GM12874 (cell line): ENCODE measurements at regions not wholly inside any gene's neighbourhood (a gene's known extent, or its start where the extent isn't known, plus 50 kb on each side); places are given as distances from the start of the nearest gene placed in this dataset.

ENCODE experiments used
- CTCF ChIP-seq: IDR thresholded peaks from 2 replicates; pipeline ENCODE4 v1.5.1; 2011; ENCODE audit warnings: low read depth, mild to moderate bottlenecking, control low read depth, low read length, moderate library complexity; ENCODE audit not compliant: insufficient read depth

- no peak for TF ChIP-seq CTCF
Measured at GRCh38 chr7:118948508-118948907, 724.0 kb downstream of the ANKRD7 start.

GRCh38 chr7:118949031-118949430 is 724.5 kb downstream of the ANKRD7 start:
- TF ChIP-seq CTCF = no peak

GRCh38 chr7:118969370-118969769 is 744.9 kb downstream of the ANKRD7 start:
- no peak for TF ChIP-seq CTCF

GRCh38 chr7:118971706-118972105 is 747.2 kb downstream of the ANKRD7 start:
- TF ChIP-seq CTCF = no peak

GRCh38 chr7:118974836-118975235 is 750.3 kb downstream of the ANKRD7 start:
- TF ChIP-seq CTCF = no peak

- TF ChIP-seq CTCF = no peak
Measured at GRCh38 chr7:118995350-118995749, 770.8 kb downstream of the ANKRD7 start.

GRCh38 chr7:119007236-119007635 is 782.7 kb downstream of the ANKRD7 start:
- no peak for TF ChIP-seq CTCF

- TF ChIP-seq CTCF = no peak
Measured at GRCh38 chr7:119010635-119011034, 786.1 kb downstream of the ANKRD7 start.
